Parathyroid adenoma (tissue), 2 donors: ENCODE measurements at regions not wholly inside any gene's neighbourhood (a gene's known extent, or its start where the extent isn't known, plus 50 kb on each side); places are given as distances from the start of the nearest gene placed in this dataset.

Experiments
- H2AFZ ChIP-seq: fragments of 300-600 bp; sonication (generic); one replicate; pipeline ENCODE4 v1.7.0; 2017; ENCODE audit warnings: antibody characterized with exemption, mild to moderate bottlenecking
- H3K27ac ChIP-seq: fragments of 300-600 bp; sonication (generic); one replicate; pipeline ENCODE4 v1.7.0; 2017
- H3K27me3 ChIP-seq: fragments of 300-600 bp; sonication (generic); one replicate; pipeline ENCODE4 v1.7.0; 2017; ENCODE audit warnings: low read length; ENCODE audit not compliant: control insufficient read depth, insufficient read depth
- H3K36me3 ChIP-seq: fragments of 300-600 bp; sonication (generic); one replicate; pipeline ENCODE4 v1.7.0; 2017; ENCODE audit warnings: low read length; ENCODE audit not compliant: control insufficient read depth, insufficient read depth
- H3K4me1 ChIP-seq: fragments of 300-600 bp; sonication (generic); one replicate; pipeline ENCODE4 v1.7.0; 2017; ENCODE audit warnings: control low read depth
- H3K4me2 ChIP-seq: fragments of 300-600 bp; sonication (generic); one replicate; pipeline ENCODE4 v1.7.0; 2017; ENCODE audit warnings: low read length
- H3K4me3 ChIP-seq: fragments of 300-600 bp; sonication (generic); one replicate; pipeline ENCODE4 v1.7.0; 2017; ENCODE audit warnings: low read depth, low read length
- H3K79me2 ChIP-seq: fragments of 300-600 bp; sonication (generic); one replicate; pipeline ENCODE4 v1.7.0; 2017; ENCODE audit warnings: control low read depth
- H3K9ac ChIP-seq: fragments of 300-600 bp; sonication (generic); one replicate; pipeline ENCODE4 v1.7.0; 2017; ENCODE audit warnings: mild to moderate bottlenecking
- H3K9me3 ChIP-seq: fragments of 300-600 bp; sonication (generic); one replicate; pipeline ENCODE4 v1.7.0; 2017; ENCODE audit warnings: low read length; ENCODE audit not compliant: control insufficient read depth
- TF ChIP-seq, protein P1 (sequence below): fragments of 300-600 bp; sonication (generic); IDR thresholded peaks from one replicate; pipeline ENCODE4 v1.7.0; 2017; ENCODE audit warnings: antibody characterized with exemption, mild to moderate bottlenecking
- donor health status: primary hyperparathyroidism.

DNA sequence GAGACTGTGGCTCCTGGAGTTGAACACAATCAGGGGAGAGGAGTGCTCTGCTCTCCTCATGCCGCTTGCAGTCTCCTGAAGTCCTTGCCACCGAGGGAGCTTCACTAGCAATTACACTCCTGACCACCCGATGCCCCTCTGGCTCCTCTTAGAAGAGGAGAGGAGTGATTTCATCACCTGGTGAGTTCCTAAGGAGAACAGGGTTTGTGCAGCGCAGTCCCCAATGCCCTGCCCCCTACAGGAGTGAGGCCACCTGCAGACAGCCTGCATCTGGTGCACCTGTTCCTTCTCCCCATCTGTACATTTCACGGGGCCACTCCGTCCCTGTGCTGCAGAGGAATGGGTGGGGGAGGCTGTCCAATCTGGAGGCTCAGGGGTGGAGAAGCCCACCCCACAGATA, 267.2 kb downstream of the HRH4 start:
- no peaks in the 10 kb centered on the region for H3K27me3 ChIP-seq
- no peaks in the 10 kb centered on the region for H3K4me1 ChIP-seq
- H3K4me3 ChIP-seq, result no peak overlapping the region
- H3K4me2 ChIP-seq, result no peak overlapping the region
- no peaks in the 10 kb centered on the region for H3K36me3 ChIP-seq
- TF ChIP-seq, protein P1, sequence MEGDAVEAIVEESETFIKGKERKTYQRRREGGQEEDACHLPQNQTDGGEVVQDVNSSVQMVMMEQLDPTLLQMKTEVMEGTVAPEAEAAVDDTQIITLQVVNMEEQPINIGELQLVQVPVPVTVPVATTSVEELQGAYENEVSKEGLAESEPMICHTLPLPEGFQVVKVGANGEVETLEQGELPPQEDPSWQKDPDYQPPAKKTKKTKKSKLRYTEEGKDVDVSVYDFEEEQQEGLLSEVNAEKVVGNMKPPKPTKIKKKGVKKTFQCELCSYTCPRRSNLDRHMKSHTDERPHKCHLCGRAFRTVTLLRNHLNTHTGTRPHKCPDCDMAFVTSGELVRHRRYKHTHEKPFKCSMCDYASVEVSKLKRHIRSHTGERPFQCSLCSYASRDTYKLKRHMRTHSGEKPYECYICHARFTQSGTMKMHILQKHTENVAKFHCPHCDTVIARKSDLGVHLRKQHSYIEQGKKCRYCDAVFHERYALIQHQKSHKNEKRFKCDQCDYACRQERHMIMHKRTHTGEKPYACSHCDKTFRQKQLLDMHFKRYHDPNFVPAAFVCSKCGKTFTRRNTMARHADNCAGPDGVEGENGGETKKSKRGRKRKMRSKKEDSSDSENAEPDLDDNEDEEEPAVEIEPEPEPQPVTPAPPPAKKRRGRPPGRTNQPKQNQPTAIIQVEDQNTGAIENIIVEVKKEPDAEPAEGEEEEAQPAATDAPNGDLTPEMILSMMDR, result no peak
- H2AFZ ChIP-seq, result no peak overlapping the region
- H3K9me3 ChIP-seq, result no peaks in the 10 kb centered on the region
- H3K27ac ChIP-seq, result no peak overlapping the region
- H3K9ac ChIP-seq, result no peak overlapping the region
- no peaks in the 10 kb centered on the region for H3K79me2 ChIP-seq

DNA sequence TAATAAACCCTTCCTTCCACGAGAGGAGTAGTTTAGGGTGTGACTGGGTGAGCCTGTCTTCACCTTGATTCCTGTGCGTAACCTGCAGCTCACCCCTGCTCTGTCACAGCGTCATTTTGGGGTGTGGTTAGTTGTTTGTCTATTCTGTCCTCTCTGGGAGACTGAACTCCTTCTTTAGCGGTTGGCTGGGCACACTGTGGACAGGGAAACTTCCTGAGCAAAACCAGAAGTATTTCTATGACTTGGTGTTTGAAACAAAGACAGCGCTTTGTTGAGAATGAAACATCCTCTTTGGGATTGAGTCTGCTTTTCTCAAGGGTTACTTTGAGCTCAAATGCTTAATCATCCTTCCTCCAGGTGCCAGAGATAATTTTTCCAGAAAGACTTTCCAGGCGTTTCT, 270.7 kb downstream of the HRH4 start:
- no peak overlapping the region for H3K9ac ChIP-seq
- TF ChIP-seq, protein P1, result no peak
- no peak overlapping the region for H3K27ac ChIP-seq
- H3K4me1 ChIP-seq, result no peaks in the 10 kb centered on the region
- H2AFZ ChIP-seq, result no peak overlapping the region
- no peaks in the 10 kb centered on the region for H3K36me3 ChIP-seq
- H3K79me2 ChIP-seq, result no peaks in the 10 kb centered on the region
- H3K9me3 ChIP-seq, result no peaks in the 10 kb centered on the region
- H3K27me3 ChIP-seq, result no peaks in the 10 kb centered on the region
- no peak overlapping the region for H3K4me2 ChIP-seq
- H3K4me3 ChIP-seq, result no peak overlapping the region

DNA sequence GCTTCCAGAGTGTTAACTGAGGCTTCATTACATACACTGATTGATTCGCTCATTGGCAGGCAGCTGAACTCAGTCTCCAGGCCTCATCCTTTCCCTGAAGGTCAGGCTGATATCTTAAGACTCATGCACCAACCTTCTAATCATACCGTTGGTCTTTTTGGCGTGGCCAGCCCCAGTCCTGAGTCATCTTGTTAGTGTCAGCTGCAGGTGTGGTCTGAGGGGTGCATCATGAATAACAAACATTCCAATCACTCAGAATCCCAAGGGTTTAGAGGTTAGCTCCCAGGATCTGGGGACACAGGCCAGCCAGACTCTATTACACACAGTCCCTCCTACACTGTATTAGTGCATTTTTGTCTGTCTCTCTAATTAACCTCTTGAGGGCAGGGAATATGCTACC, 271.5 kb downstream of the HRH4 start:
- no peaks in the 10 kb centered on the region for H3K36me3 ChIP-seq
- no peak overlapping the region for H3K4me2 ChIP-seq
- H3K9ac ChIP-seq, result no peak overlapping the region
- no peak overlapping the region for H2AFZ ChIP-seq
- no peaks in the 10 kb centered on the region for H3K27me3 ChIP-seq
- no peaks in the 10 kb centered on the region for H3K9me3 ChIP-seq
- H3K4me3 ChIP-seq, result no peak overlapping the region
- no peak overlapping the region for H3K27ac ChIP-seq
- no peaks in the 10 kb centered on the region for H3K4me1 ChIP-seq
- H3K79me2 ChIP-seq, result no peaks in the 10 kb centered on the region
- TF ChIP-seq, protein P1, result no peak

DNA sequence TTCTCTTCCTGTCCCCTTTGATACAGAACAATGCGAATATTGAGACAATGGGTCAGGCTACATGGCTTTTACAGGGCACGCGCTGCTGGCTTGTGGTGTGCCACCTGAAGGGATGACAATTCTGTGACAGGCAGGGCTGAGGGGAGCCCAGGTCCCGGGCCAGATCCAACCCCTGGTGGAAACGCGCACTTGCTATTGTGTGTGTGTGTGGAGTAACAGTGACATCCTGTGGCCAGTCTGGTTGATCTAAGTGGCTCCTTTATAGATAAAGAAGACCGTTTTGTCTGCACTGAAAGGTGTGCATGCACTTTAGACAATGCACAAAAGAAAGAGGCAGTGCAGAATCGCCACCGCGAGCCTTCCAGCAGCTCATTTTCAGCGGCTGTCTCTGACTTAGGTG, 273.6 kb downstream of the HRH4 start:
- Histone ChIP-seq H3K9me3 (no peaks in the 10 kb centered on the region), H3K4me3 (no peak overlapping the region), H3K4me1 (no peaks in the 10 kb centered on the region), H3K9ac (no peak overlapping the region), H3K36me3 (no peaks in the 10 kb centered on the region), H3K27ac (no peak overlapping the region), H3K27me3 (no peaks in the 10 kb centered on the region), H3K4me2 (no peak overlapping the region), H3K79me2 (no peaks in the 10 kb centered on the region), H2AFZ (peak overlapping the region; percentile 41)
- TF ChIP-seq, protein P1, result peak; percentile 21

DNA sequence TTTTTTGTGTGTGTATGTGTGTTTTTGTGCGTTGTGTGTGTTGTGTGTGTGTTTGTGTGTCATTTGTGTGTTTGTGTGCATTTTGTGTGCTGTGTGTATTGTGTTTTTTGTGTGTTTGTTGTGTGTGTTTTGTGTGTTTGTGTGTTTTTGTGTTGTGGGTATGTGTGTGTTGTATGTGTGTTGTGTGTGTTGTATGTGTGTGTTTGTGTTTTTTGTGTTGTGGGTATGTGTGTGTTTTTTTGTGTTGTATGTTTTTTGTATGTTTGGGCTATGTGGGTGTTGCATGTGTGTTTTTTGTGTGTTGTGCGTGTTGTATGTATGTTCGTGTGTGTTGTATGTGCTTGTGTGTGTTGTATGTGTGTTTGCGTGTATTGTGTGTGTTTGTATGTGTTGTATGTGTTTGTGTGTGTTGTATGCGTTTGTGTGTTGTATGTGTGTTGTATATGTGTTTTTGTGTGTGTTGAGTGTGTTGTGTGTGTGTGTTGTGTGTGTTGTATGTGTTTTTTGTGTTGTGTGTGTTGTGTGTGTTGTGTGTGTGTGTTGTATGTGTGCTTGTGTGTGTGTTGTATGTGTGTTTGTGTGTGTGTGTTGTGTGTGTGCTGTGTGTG, 275.3 kb downstream of the HRH4 start:
- no peaks in the 10 kb centered on the region for H3K27me3 ChIP-seq
- no peaks in the 10 kb centered on the region for H3K9me3 ChIP-seq
- no peak overlapping the region for H2AFZ ChIP-seq
- H3K79me2 ChIP-seq, result no peaks in the 10 kb centered on the region
- no peak overlapping the region for H3K4me3 ChIP-seq
- no peak overlapping the region for H3K4me2 ChIP-seq
- no peaks in the 10 kb centered on the region for H3K36me3 ChIP-seq
- TF ChIP-seq, protein P1, result no peak
- no peak overlapping the region for H3K27ac ChIP-seq
- H3K4me1 ChIP-seq, result no peaks in the 10 kb centered on the region
- no peak overlapping the region for H3K9ac ChIP-seq
